NB4 (cell line): ENCODE measurements at regions not wholly inside any gene's neighbourhood (a gene's known extent, or its start where the extent isn't known, plus 50 kb on each side); places are given as distances from the start of the nearest gene placed in this dataset.

Experiments
- MAX ChIP-seq: IDR thresholded peaks from 2 replicates; pipeline ENCODE4 v1.6.1; 2011; ENCODE audit warnings: low read depth, low read length
- MYC ChIP-seq: IDR thresholded peaks from 2 replicates; pipeline ENCODE4 v1.6.1; 2011; ENCODE audit warnings: low read depth, low read length
- POLR2A ChIP-seq: IDR thresholded peaks from 2 replicates; pipeline ENCODE4 v1.6.1; 2011; ENCODE audit warnings: mild to moderate bottlenecking; ENCODE audit not compliant: insufficient read length; ENCODE audit errors: extremely low read depth
- TF ChIP-seq, protein P1 (sequence below): IDR thresholded peaks from one replicate; pipeline ENCODE4 v1.5.1; 2012; ENCODE audit warnings: low read depth, low read length

- TF ChIP-seq POLR2A (no peak), MAX (no peak), MYC (no peak)
- TF ChIP-seq, protein P1, sequence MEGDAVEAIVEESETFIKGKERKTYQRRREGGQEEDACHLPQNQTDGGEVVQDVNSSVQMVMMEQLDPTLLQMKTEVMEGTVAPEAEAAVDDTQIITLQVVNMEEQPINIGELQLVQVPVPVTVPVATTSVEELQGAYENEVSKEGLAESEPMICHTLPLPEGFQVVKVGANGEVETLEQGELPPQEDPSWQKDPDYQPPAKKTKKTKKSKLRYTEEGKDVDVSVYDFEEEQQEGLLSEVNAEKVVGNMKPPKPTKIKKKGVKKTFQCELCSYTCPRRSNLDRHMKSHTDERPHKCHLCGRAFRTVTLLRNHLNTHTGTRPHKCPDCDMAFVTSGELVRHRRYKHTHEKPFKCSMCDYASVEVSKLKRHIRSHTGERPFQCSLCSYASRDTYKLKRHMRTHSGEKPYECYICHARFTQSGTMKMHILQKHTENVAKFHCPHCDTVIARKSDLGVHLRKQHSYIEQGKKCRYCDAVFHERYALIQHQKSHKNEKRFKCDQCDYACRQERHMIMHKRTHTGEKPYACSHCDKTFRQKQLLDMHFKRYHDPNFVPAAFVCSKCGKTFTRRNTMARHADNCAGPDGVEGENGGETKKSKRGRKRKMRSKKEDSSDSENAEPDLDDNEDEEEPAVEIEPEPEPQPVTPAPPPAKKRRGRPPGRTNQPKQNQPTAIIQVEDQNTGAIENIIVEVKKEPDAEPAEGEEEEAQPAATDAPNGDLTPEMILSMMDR: no peak
These were observed 543.1 kb downstream of the TRIML1 start for GRCh38 chr4:188682321-188682720.
